H1 (cell line): ENCODE measurements at regions not wholly inside any gene's neighbourhood (a gene's known extent, or its start where the extent isn't known, plus 50 kb on each side); places are given as distances from the start of the nearest gene placed in this dataset.

Experiments used
- JUN ChIP-seq: IDR thresholded peaks from 2 replicates; pipeline ENCODE4 v1.6.1; 2011; ENCODE audit warnings: low read depth, mild to moderate bottlenecking, improper control_type of control experiment, low read length
- KDM5A ChIP-seq: fragments of 200-600 bp; IDR thresholded peaks from 2 replicates; pipeline ENCODE4 v1.7.1; 2012; ENCODE audit warnings: mild to moderate bottlenecking, low read length, inconsistent platforms, mixed read lengths
- MAFK ChIP-seq: IDR thresholded peaks from 2 replicates; pipeline ENCODE4 v1.6.1; 2012; ENCODE audit warnings: low read depth, mild to moderate bottlenecking, improper control_type of control experiment, low read length
- POU5F1 ChIP-seq: IDR thresholded peaks from 2 replicates; pipeline ENCODE4 v1.6.1; 2011; ENCODE audit warnings: low read depth, mild to moderate bottlenecking, low read length, moderate library complexity
- SP4 ChIP-seq: IDR thresholded peaks from 2 replicates; pipeline ENCODE4 v1.6.1; 2012; ENCODE audit warnings: low read length, inconsistent platforms
- SRF ChIP-seq: IDR thresholded peaks from 2 replicates; pipeline ENCODE4 v1.6.1; 2011; ENCODE audit warnings: mild to moderate bottlenecking, low read depth, low read length, moderate library complexity
- TEAD4 ChIP-seq: IDR thresholded peaks from 2 replicates; pipeline ENCODE4 v1.6.1; 2012; ENCODE audit warnings: low read depth, low read length, inconsistent platforms, mixed read lengths
- TF ChIP-seq, protein P1 (sequence below): IDR thresholded peaks from 2 replicates; pipeline ENCODE4 v1.6.1; 2012; ENCODE audit warnings: inconsistent platforms
- TF ChIP-seq, protein P2 (sequence below): fragments of 300-600 bp; sonication (generic); IDR thresholded peaks from 2 replicates; pipeline ENCODE4 v1.7.1; 2012; ENCODE audit warnings: low read length, moderate library complexity, mild to moderate bottlenecking, inconsistent platforms; ENCODE audit not compliant: insufficient replicate concordance

- TF ChIP-seq KDM5A = no peak
- TF ChIP-seq, protein P1, sequence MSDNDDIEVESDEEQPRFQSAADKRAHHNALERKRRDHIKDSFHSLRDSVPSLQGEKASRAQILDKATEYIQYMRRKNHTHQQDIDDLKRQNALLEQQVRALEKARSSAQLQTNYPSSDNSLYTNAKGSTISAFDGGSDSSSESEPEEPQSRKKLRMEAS = no peak
- no peak for TF ChIP-seq POU5F1
- TF ChIP-seq TEAD4 = no peak
- TF ChIP-seq SP4 = no peak
- TF ChIP-seq JUN = no peak
- TF ChIP-seq SRF = no peak
- TF ChIP-seq, protein P2, sequence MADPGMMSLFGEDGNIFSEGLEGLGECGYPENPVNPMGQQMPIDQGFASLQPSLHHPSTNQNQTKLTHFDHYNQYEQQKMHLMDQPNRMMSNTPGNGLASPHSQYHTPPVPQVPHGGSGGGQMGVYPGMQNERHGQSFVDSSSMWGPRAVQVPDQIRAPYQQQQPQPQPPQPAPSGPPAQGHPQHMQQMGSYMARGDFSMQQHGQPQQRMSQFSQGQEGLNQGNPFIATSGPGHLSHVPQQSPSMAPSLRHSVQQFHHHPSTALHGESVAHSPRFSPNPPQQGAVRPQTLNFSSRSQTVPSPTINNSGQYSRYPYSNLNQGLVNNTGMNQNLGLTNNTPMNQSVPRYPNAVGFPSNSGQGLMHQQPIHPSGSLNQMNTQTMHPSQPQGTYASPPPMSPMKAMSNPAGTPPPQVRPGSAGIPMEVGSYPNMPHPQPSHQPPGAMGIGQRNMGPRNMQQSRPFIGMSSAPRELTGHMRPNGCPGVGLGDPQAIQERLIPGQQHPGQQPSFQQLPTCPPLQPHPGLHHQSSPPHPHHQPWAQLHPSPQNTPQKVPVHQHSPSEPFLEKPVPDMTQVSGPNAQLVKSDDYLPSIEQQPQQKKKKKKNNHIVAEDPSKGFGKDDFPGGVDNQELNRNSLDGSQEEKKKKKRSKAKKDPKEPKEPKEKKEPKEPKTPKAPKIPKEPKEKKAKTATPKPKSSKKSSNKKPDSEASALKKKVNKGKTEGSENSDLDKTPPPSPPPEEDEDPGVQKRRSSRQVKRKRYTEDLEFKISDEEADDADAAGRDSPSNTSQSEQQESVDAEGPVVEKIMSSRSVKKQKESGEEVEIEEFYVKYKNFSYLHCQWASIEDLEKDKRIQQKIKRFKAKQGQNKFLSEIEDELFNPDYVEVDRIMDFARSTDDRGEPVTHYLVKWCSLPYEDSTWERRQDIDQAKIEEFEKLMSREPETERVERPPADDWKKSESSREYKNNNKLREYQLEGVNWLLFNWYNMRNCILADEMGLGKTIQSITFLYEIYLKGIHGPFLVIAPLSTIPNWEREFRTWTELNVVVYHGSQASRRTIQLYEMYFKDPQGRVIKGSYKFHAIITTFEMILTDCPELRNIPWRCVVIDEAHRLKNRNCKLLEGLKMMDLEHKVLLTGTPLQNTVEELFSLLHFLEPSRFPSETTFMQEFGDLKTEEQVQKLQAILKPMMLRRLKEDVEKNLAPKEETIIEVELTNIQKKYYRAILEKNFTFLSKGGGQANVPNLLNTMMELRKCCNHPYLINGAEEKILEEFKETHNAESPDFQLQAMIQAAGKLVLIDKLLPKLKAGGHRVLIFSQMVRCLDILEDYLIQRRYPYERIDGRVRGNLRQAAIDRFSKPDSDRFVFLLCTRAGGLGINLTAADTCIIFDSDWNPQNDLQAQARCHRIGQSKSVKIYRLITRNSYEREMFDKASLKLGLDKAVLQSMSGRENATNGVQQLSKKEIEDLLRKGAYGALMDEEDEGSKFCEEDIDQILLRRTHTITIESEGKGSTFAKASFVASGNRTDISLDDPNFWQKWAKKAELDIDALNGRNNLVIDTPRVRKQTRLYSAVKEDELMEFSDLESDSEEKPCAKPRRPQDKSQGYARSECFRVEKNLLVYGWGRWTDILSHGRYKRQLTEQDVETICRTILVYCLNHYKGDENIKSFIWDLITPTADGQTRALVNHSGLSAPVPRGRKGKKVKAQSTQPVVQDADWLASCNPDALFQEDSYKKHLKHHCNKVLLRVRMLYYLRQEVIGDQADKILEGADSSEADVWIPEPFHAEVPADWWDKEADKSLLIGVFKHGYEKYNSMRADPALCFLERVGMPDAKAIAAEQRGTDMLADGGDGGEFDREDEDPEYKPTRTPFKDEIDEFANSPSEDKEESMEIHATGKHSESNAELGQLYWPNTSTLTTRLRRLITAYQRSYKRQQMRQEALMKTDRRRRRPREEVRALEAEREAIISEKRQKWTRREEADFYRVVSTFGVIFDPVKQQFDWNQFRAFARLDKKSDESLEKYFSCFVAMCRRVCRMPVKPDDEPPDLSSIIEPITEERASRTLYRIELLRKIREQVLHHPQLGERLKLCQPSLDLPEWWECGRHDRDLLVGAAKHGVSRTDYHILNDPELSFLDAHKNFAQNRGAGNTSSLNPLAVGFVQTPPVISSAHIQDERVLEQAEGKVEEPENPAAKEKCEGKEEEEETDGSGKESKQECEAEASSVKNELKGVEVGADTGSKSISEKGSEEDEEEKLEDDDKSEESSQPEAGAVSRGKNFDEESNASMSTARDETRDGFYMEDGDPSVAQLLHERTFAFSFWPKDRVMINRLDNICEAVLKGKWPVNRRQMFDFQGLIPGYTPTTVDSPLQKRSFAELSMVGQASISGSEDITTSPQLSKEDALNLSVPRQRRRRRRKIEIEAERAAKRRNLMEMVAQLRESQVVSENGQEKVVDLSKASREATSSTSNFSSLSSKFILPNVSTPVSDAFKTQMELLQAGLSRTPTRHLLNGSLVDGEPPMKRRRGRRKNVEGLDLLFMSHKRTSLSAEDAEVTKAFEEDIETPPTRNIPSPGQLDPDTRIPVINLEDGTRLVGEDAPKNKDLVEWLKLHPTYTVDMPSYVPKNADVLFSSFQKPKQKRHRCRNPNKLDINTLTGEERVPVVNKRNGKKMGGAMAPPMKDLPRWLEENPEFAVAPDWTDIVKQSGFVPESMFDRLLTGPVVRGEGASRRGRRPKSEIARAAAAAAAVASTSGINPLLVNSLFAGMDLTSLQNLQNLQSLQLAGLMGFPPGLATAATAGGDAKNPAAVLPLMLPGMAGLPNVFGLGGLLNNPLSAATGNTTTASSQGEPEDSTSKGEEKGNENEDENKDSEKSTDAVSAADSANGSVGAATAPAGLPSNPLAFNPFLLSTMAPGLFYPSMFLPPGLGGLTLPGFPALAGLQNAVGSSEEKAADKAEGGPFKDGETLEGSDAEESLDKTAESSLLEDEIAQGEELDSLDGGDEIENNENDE = no peak
- no peak for TF ChIP-seq MAFK
- TF ChIP-seq, all 59 proteins: peak for 0
Measured at GRCh38 chr7:121714559-121715303, 158.2 kb upstream of the PTPRZ1 start (continued).
